ENCODE measurements at regions not wholly inside any gene's neighbourhood (a gene's known extent, or its start where the extent isn't known, plus 50 kb on each side); places are given as distances from the start of the nearest gene placed in this dataset.

GRCh38 chr6:132082421-132082820, 131.2 kb upstream of the CCN2 start:
- H3K36me3 ChIP-seq: no peaks in the 10 kb centered on the region
- no peak overlapping the region for H3K27ac ChIP-seq
- H3K4me1 ChIP-seq: no peaks in the 10 kb centered on the region
- H3K4me3 ChIP-seq: no peak overlapping the region
- DNase-seq: no peak
- H3K9me3 ChIP-seq: no peaks in the 10 kb centered on the region
- no peaks in the 10 kb centered on the region for H3K27me3 ChIP-seq
- TF ChIP-seq POLR2A (IDR thresholded peaks at IDR 0.05) (no peak), CTCF (IDR thresholded peaks at IDR 0.05) (no peak)

- no peaks in the 10 kb centered on the region for H3K9me3 ChIP-seq
- no peaks in the 10 kb centered on the region for H3K36me3 ChIP-seq
- no peaks in the 10 kb centered on the region for H3K4me1 ChIP-seq
- H3K27ac ChIP-seq: no peak overlapping the region
- H3K4me3 ChIP-seq: no peak overlapping the region
- TF ChIP-seq POLR2A (IDR thresholded peaks at IDR 0.05): no peak
- TF ChIP-seq CTCF (IDR thresholded peaks at IDR 0.05): no peak
- no peak for DNase-seq
- no peaks in the 10 kb centered on the region for H3K27me3 ChIP-seq
Measured at GRCh38 chr6:132081338-132081737, 130.2 kb upstream of the CCN2 start.

- no peak for DNase-seq
- no peak overlapping the region for H3K27ac ChIP-seq
- no peaks in the 10 kb centered on the region for H3K4me1 ChIP-seq
- no peaks in the 10 kb centered on the region for H3K27me3 ChIP-seq
- no peaks in the 10 kb centered on the region for H3K9me3 ChIP-seq
- no peak for TF ChIP-seq CTCF (IDR thresholded peaks at IDR 0.05)
- no peak for TF ChIP-seq POLR2A (IDR thresholded peaks at IDR 0.05)
- no peaks in the 10 kb centered on the region for H3K36me3 ChIP-seq
- H3K4me3 ChIP-seq: no peak overlapping the region
Measured at GRCh38 chr6:132079286-132079685, 128.1 kb upstream of the CCN2 start.

- Histone ChIP-seq H3K27me3 (no peaks in the 10 kb centered on the region), H3K9me3 (no peaks in the 10 kb centered on the region), H3K36me3 (no peaks in the 10 kb centered on the region), H3K27ac (no peak overlapping the region), H3K4me1 (no peaks in the 10 kb centered on the region), H3K4me3 (no peak overlapping the region)
- TF ChIP-seq POLR2A (IDR thresholded peaks at IDR 0.05) (no peak), CTCF (IDR thresholded peaks at IDR 0.05) (no peak)
- no peak for DNase-seq
Measured at GRCh38 chr6:132076452-132076851, 125.3 kb upstream of the CCN2 start.

- no peak overlapping the region for H3K4me3 ChIP-seq
Measured at GRCh38 chr6:132072831-132073230, 121.7 kb upstream of the CCN2 start.

More at GRCh38 chr6:132072831-132073230, 121.7 kb upstream of the CCN2 start:
- Histone ChIP-seq H3K9me3 (no peaks in the 10 kb centered on the region), H3K4me1 (no peaks in the 10 kb centered on the region), H3K27me3 (no peaks in the 10 kb centered on the region), H3K36me3 (no peaks in the 10 kb centered on the region), H3K27ac (no peak overlapping the region)
- no peak for DNase-seq
- TF ChIP-seq CTCF (IDR thresholded peaks at IDR 0.05) (no peak), POLR2A (IDR thresholded peaks at IDR 0.05) (no peak)

Data from Peyer's patch (tissue), 4 donors.